Activated naive CD4-positive, alpha-beta T cell treated with anti-CD3 and anti-CD28 coated beads, Interleukin-2, amount 10 ng/mL, durations not matched to agents 7 days and 5 days (primary cell): ENCODE measurements at regions not wholly inside any gene's neighbourhood (a gene's known extent, or its start where the extent isn't known, plus 50 kb on each side); places are given as distances from the start of the nearest gene placed in this dataset.
"Not testable (repeated sequence)": the region's sequence is repeated elsewhere in the genome, so short reads cannot be mapped to it uniquely, and the experiment has no call there.

Experiments
- CTCF ChIA-PET: fragments of 350-600 bp; sonication (Branson Sonifier 250); formaldehyde crosslinking; loops from one replicate; lab custom pipeline; 2021; ENCODE audit warnings: antibody characterized with exemption; lab: Charles Lee
- DNase-seq: peaks from one replicate; pipeline ENCODE4 v3.0.0-alpha.2; 2020
- H3K27ac Mint-ChIP-seq: one replicate; pipeline ENCODE4 v1.8.0; 2021; ENCODE audit warnings: mild to moderate bottlenecking, moderate library complexity, mixed read lengths
- H3K27me3 Mint-ChIP-seq: one replicate; pipeline ENCODE4 v1.8.0; 2021; ENCODE audit warnings: mild to moderate bottlenecking, mixed read lengths
- H3K36me3 Mint-ChIP-seq: one replicate; pipeline ENCODE4 v1.8.0; 2021; ENCODE audit warnings: mixed read lengths
- H3K4me1 Mint-ChIP-seq: one replicate; pipeline ENCODE4 v1.8.0; 2021; ENCODE audit warnings: mixed read lengths
- H3K4me3 Mint-ChIP-seq: one replicate; pipeline ENCODE4 v1.8.0; 2021; ENCODE audit warnings: mild to moderate bottlenecking, moderate library complexity, mixed read lengths
- H3K9me3 Mint-ChIP-seq: one replicate; pipeline ENCODE4 v1.8.0; 2021; ENCODE audit warnings: mixed read lengths

- no peaks in the 10 kb centered on the region for H3K4me1 Mint-ChIP-seq
- peaks cover 28% of the 10 kb centered on the region for H3K27me3 Mint-ChIP-seq
- no peaks in the 10 kb centered on the region for H3K36me3 Mint-ChIP-seq
- no peaks in the 10 kb centered on the region for H3K9me3 Mint-ChIP-seq
- DNase-seq, result no peak
- no peak overlapping the region for H3K4me3 Mint-ChIP-seq
- CTCF ChIA-PET, result no interaction called here
- H3K27ac Mint-ChIP-seq, result no peak overlapping the region
Measured at GRCh38 chr5:172533058-172533398, 78.7 kb upstream of the SH3PXD2B start.

GRCh38 chr5:172532439-172532838 is 78.1 kb upstream of the SH3PXD2B start:
- H3K9me3 Mint-ChIP-seq, H3K4me3 Mint-ChIP-seq, H3K36me3 Mint-ChIP-seq, H3K27ac Mint-ChIP-seq, H3K4me1 Mint-ChIP-seq, CTCF ChIA-PET, DNase-seq: not testable (repeated sequence)
- H3K27me3 Mint-ChIP-seq, result peaks cover 33% of the 10 kb centered on the region

- CTCF ChIA-PET, result no interaction called here
- no peak for DNase-seq
- Mint-ChIP-seq H3K9me3 (no peaks in the 10 kb centered on the region), H3K36me3 (no peaks in the 10 kb centered on the region), H3K4me1 (no peaks in the 10 kb centered on the region), H3K4me3 (no peak overlapping the region), H3K27ac (no peak overlapping the region), H3K27me3 (peaks cover 31% of the 10 kb centered on the region)
Measured at GRCh38 chr5:172531704-172532026, 77.3 kb upstream of the SH3PXD2B start.

GRCh38 chr5:172530878-172531703 is 76.8 kb upstream of the SH3PXD2B start:
- DNase-seq, result no peak
- H3K27me3 Mint-ChIP-seq, result peaks cover 31% of the 10 kb centered on the region
- H3K27ac Mint-ChIP-seq, result no peak overlapping the region
- no peaks in the 10 kb centered on the region for H3K4me1 Mint-ChIP-seq
- no peaks in the 10 kb centered on the region for H3K36me3 Mint-ChIP-seq
- no peak overlapping the region for H3K4me3 Mint-ChIP-seq
- H3K9me3 Mint-ChIP-seq, result no peaks in the 10 kb centered on the region
- CTCF ChIA-PET, result no interaction called here

GRCh38 chr5:172530406-172530805 is 76.1 kb upstream of the SH3PXD2B start:
- H3K36me3 Mint-ChIP-seq, result no peaks in the 10 kb centered on the region
- no peak overlapping the region for H3K4me3 Mint-ChIP-seq
- CTCF ChIA-PET, result no interaction called here
- no peaks in the 10 kb centered on the region for H3K4me1 Mint-ChIP-seq
- peaks cover 31% of the 10 kb centered on the region for H3K27me3 Mint-ChIP-seq
- H3K27ac Mint-ChIP-seq, result no peak overlapping the region
- no peak for DNase-seq
- no peaks in the 10 kb centered on the region for H3K9me3 Mint-ChIP-seq

- Mint-ChIP-seq H3K27ac (no peak overlapping the region), H3K9me3 (no peaks in the 10 kb centered on the region), H3K36me3 (no peaks in the 10 kb centered on the region)
Measured at GRCh38 chr5:172529896-172530295, 75.6 kb upstream of the SH3PXD2B start.

GRCh38 chr5:172528440-172528839 is 74.1 kb upstream of the SH3PXD2B start:
- no peak overlapping the region for H3K27ac Mint-ChIP-seq
- no peaks in the 10 kb centered on the region for H3K36me3 Mint-ChIP-seq

More at GRCh38 chr5:172529896-172530295, 75.6 kb upstream of the SH3PXD2B start:
- Mint-ChIP-seq H3K4me3 (no peak overlapping the region), H3K27me3 (peaks cover 31% of the 10 kb centered on the region), H3K4me1 (no peaks in the 10 kb centered on the region)
- DNase-seq, result no peak
- CTCF ChIA-PET, result no interaction called here

GRCh38 chr5:172527559-172527958 is 73.2 kb upstream of the SH3PXD2B start:
- Mint-ChIP-seq H3K4me3 (no peak overlapping the region), H3K36me3 (no peaks in the 10 kb centered on the region), H3K9me3 (no peaks in the 10 kb centered on the region), H3K27ac (no peak overlapping the region), H3K4me1 (no peaks in the 10 kb centered on the region), H3K27me3 (peaks cover 30% of the 10 kb centered on the region)
- CTCF ChIA-PET, result no interaction called here
- DNase-seq, result no peak

More at GRCh38 chr5:172528440-172528839, 74.1 kb upstream of the SH3PXD2B start:
- Mint-ChIP-seq H3K9me3 (no peaks in the 10 kb centered on the region), H3K27me3 (peaks cover 30% of the 10 kb centered on the region), H3K4me3 (no peak overlapping the region), H3K4me1 (no peaks in the 10 kb centered on the region)
- DNase-seq, result no peak
- CTCF ChIA-PET, result no interaction called here

- CTCF ChIA-PET, result no interaction called here
- Mint-ChIP-seq H3K27ac (no peak overlapping the region), H3K4me3 (no peak overlapping the region)
Measured at GRCh38 chr5:172525996-172526360, 71.7 kb upstream of the SH3PXD2B start.

GRCh38 chr5:172525307-172525995 is 71.1 kb upstream of the SH3PXD2B start:
- no peak overlapping the region for H3K4me3 Mint-ChIP-seq

More at GRCh38 chr5:172525996-172526360, 71.7 kb upstream of the SH3PXD2B start:
- Mint-ChIP-seq H3K4me1 (no peaks in the 10 kb centered on the region), H3K27me3 (peaks cover 21% of the 10 kb centered on the region), H3K36me3 (no peaks in the 10 kb centered on the region), H3K9me3 (no peaks in the 10 kb centered on the region)
- DNase-seq, result no peak

GRCh38 chr5:172524573-172525021 is 70.3 kb upstream of the SH3PXD2B start:
- H3K27me3 Mint-ChIP-seq, result peaks cover 15% of the 10 kb centered on the region
- no peak for DNase-seq
- CTCF ChIA-PET, result no interaction called here
- no peaks in the 10 kb centered on the region for H3K9me3 Mint-ChIP-seq
- no peaks in the 10 kb centered on the region for H3K4me1 Mint-ChIP-seq
- H3K36me3 Mint-ChIP-seq, result no peaks in the 10 kb centered on the region
- H3K27ac Mint-ChIP-seq, result no peak overlapping the region
- no peak overlapping the region for H3K4me3 Mint-ChIP-seq

More at GRCh38 chr5:172525307-172525995, 71.1 kb upstream of the SH3PXD2B start:
- no peaks in the 10 kb centered on the region for H3K4me1 Mint-ChIP-seq
- CTCF ChIA-PET, result no interaction called here
- no peak for DNase-seq
- H3K27ac Mint-ChIP-seq, result no peak overlapping the region
- H3K27me3 Mint-ChIP-seq, result peaks cover 21% of the 10 kb centered on the region
- no peaks in the 10 kb centered on the region for H3K9me3 Mint-ChIP-seq
- H3K36me3 Mint-ChIP-seq, result no peaks in the 10 kb centered on the region

GRCh38 chr5:172523146-172523745 is 68.9 kb upstream of the SH3PXD2B start:
- no peaks in the 10 kb centered on the region for H3K36me3 Mint-ChIP-seq
- no peak for DNase-seq
- H3K9me3 Mint-ChIP-seq, result no peaks in the 10 kb centered on the region
- H3K27me3 Mint-ChIP-seq, result peaks cover 11% of the 10 kb centered on the region
- H3K4me3 Mint-ChIP-seq, result no peak overlapping the region
- no peak overlapping the region for H3K27ac Mint-ChIP-seq
- no peaks in the 10 kb centered on the region for H3K4me1 Mint-ChIP-seq
- CTCF ChIA-PET, result no interaction called here

GRCh38 chr5:172521338-172521932 is 67.1 kb upstream of the SH3PXD2B start:
- Mint-ChIP-seq H3K27ac (no peak overlapping the region), H3K9me3 (no peaks in the 10 kb centered on the region), H3K36me3 (no peaks in the 10 kb centered on the region), H3K27me3 (peaks cover 11% of the 10 kb centered on the region), H3K4me1 (no peaks in the 10 kb centered on the region), H3K4me3 (no peak overlapping the region)
- CTCF ChIA-PET, result no interaction called here
- DNase-seq, result no peak

- H3K27me3 Mint-ChIP-seq, result peaks cover 28% of the 10 kb centered on the region
- CTCF ChIA-PET, result no interaction called here
- no peak overlapping the region for H3K27ac Mint-ChIP-seq
- no peaks in the 10 kb centered on the region for H3K4me1 Mint-ChIP-seq
- DNase-seq, result no peak
- no peaks in the 10 kb centered on the region for H3K9me3 Mint-ChIP-seq
- H3K4me3 Mint-ChIP-seq, result no peak overlapping the region
- no peaks in the 10 kb centered on the region for H3K36me3 Mint-ChIP-seq
Measured at GRCh38 chr5:172511952-172512351, 57.6 kb upstream of the SH3PXD2B start.
